HepG2 (cell line): ENCODE measurements at regions not wholly inside any gene's neighbourhood (a gene's known extent, or its start where the extent isn't known, plus 50 kb on each side); places are given as distances from the start of the nearest gene placed in this dataset.

ENCODE experiments used
- ARID2 ChIP-seq: sonication (generic); formaldehyde crosslinking; IDR thresholded peaks from 2 replicates; pipeline ENCODE4 v1.8.1; 2022; ENCODE audit warnings: mild to moderate bottlenecking, missing genetic modification reagents, borderline replicate concordance
- CERS6 ChIP-seq: sonication (generic); formaldehyde crosslinking; IDR thresholded peaks from 2 replicates; pipeline ENCODE4 v1.5.0; 2020; ENCODE audit warnings: missing genetic modification reagents
- FOXC1 ChIP-seq: sonication (generic); formaldehyde crosslinking; IDR thresholded peaks from 2 replicates; pipeline ENCODE4 v1.8.0; 2022; ENCODE audit warnings: mild to moderate bottlenecking, missing genetic modification reagents, borderline replicate concordance
- FOXO1 ChIP-seq: sonication (generic); formaldehyde crosslinking; IDR thresholded peaks from 2 replicates; pipeline ENCODE4 v1.4.0; 2020; ENCODE audit warnings: missing genetic modification reagents
- KMT2B ChIP-seq: IDR thresholded peaks from 2 replicates; pipeline ENCODE4 v1.6.1; 2016; ENCODE audit warnings: missing genetic modification reagents, missing compliant biosample characterization
- MED13 ChIP-seq: sonication (generic); formaldehyde crosslinking; IDR thresholded peaks from 2 replicates; pipeline ENCODE4 v1.5.0; 2020; ENCODE audit warnings: missing genetic modification reagents
- RARG ChIP-seq: sonication (generic); formaldehyde crosslinking; IDR thresholded peaks from 2 replicates; pipeline ENCODE4 v1.4.0; 2020; ENCODE audit warnings: low read depth, mild to moderate bottlenecking, missing genetic modification reagents
- SKI ChIP-seq: fragments of 450-650 bp; IDR thresholded peaks from one replicate; pipeline ENCODE4 v1.6.1; 2018; ENCODE audit warnings: mild to moderate bottlenecking; ENCODE audit not compliant: partially characterized antibody
- SOX6 ChIP-seq, 2 experiments: fragments of 450-650 bp in 1 of 2; sonication (generic) in 1 of 2; formaldehyde crosslinking in 1 of 2; IDR thresholded peaks; 2 replicates each; pipeline versions ENCODE4 v1.4.0 to v1.6.1; 2017 to 2020; ENCODE audit warnings: antibody characterized with exemption in 1 of 2, mild to moderate bottlenecking in 1 of 2, missing genetic modification reagents in 1 of 2
- ZHX2 ChIP-seq, 2 experiments: sonication (generic) in 1 of 2; formaldehyde crosslinking in 1 of 2; IDR thresholded peaks; 2 replicates each; pipeline versions ENCODE4 v1.6.1 to v1.9.0; 2014 to 2022; ENCODE audit warnings: antibody characterized with exemption in 1 of 2, borderline replicate concordance in 1 of 2, inconsistent platforms in 1 of 2, low read depth in 1 of 2, missing genetic modification reagents in 1 of 2
- ZNF430 ChIP-seq: sonication (generic); formaldehyde crosslinking; IDR thresholded peaks from 2 replicates; pipeline ENCODE4 v1.9.0; 2021; ENCODE audit warnings: mild to moderate bottlenecking, missing genetic modification reagents
- ZNF446 ChIP-seq: sonication (generic); formaldehyde crosslinking; IDR thresholded peaks from 2 replicates; pipeline ENCODE4 v1.5.0; 2020; ENCODE audit warnings: mild to moderate bottlenecking, missing genetic modification reagents
- ZNF567 ChIP-seq: sonication (generic); formaldehyde crosslinking; IDR thresholded peaks from 2 replicates; pipeline ENCODE4 v1.8.1; 2023; ENCODE audit warnings: mild to moderate bottlenecking, missing genetic modification reagents, borderline replicate concordance
- ZNF646 ChIP-seq: sonication (generic); formaldehyde crosslinking; IDR thresholded peaks from 2 replicates; pipeline ENCODE4 v1.9.0; 2021; ENCODE audit warnings: mild to moderate bottlenecking, missing genetic modification reagents
- ZNF788 ChIP-seq: sonication (generic); formaldehyde crosslinking; IDR thresholded peaks from 2 replicates; pipeline ENCODE4 v1.5.0; 2020; ENCODE audit warnings: mild to moderate bottlenecking, missing genetic modification reagents, borderline replicate concordance
- ZNF879 ChIP-seq: sonication (generic); formaldehyde crosslinking; IDR thresholded peaks from 2 replicates; pipeline ENCODE4 v1.8.1; 2023; ENCODE audit warnings: missing genetic modification reagents
- ZNF891 ChIP-seq: sonication (generic); formaldehyde crosslinking; IDR thresholded peaks from 2 replicates; pipeline ENCODE4 v1.5.0; 2020; ENCODE audit warnings: mild to moderate bottlenecking, missing genetic modification reagents

- TF ChIP-seq ZHX2 (IDR thresholded peaks at IDR 0.05; ENCODE audit: low read depth) (no peak), ZHX2 (CRISPR knock-in tag; IDR thresholded peaks at IDR 0.05; ENCODE audit: borderline replicate concordance) (no peak), CERS6 (CRISPR knock-in tag) (no peak), KMT2B (CRISPR knock-in tag) (0 out of 2 replicates have a peak, but pooled peaks have one; percentile 21), SOX6 (IDR thresholded peaks at IDR 0.05) (no peak), SOX6 (CRISPR knock-in tag; IDR thresholded peaks at IDR 0.05) (peak; percentile 60), RARG (CRISPR knock-in tag) (no peak), ZNF788 (no peak), MED13 (CRISPR knock-in tag) (no peak), ZNF430 (CRISPR knock-in tag) (no peak), ZNF891 (CRISPR knock-in tag) (no peak), ZNF567 (CRISPR knock-in tag) (no peak), FOXC1 (CRISPR knock-in tag) (peak; percentile 69; the same call in 1 of the 2 replicates), ZNF879 (CRISPR knock-in tag) (no peak), ZNF446 (CRISPR knock-in tag) (no peak), FOXO1 (CRISPR knock-in tag) (peak; percentile 13; the same call in 1 of the 2 replicates), ZNF646 (CRISPR knock-in tag) (no peak), ARID2 (CRISPR knock-in tag) (no peak), SKI (peak; percentile 95)
These were observed 59.3 kb upstream of the PPP2R5A start (continued) for GRCh38 chr1:212225871-212226302.
